ENCODE measurements at regions not wholly inside any gene's neighbourhood (a gene's known extent, or its start where the extent isn't known, plus 50 kb on each side); places are given as distances from the start of the nearest gene placed in this dataset.
"Not testable (repeated sequence)": the region's sequence is repeated elsewhere in the genome, so short reads cannot be mapped to it uniquely, and the experiment has no call there.

- Mint-ChIP-seq H3K36me3 (no peaks in the 10 kb centered on the region), H3K27me3 (peaks cover 0 to 17% (median 13%) of the 10 kb centered on the region in 5 donors), H3K27ac (no peak overlapping the region), H3K4me1 (peaks cover 3 to 11% (median 4%) of the 10 kb centered on the region in 7 donors), H3K4me3 (no peak overlapping the region), H3K9me3 (peaks cover 0 to 10% (median 0%) of the 10 kb centered on the region in 11 donors)
- Histone ChIP-seq H3K4me1 (ENCODE audit: control insufficient read depth in 2 of 2, insufficient read depth in 2 of 2, low read length in 2 of 2) (no peaks in the 10 kb centered on the region), H3K27ac (ENCODE audit: low read depth, low read length) (no peak overlapping the region), H3K36me3 (ENCODE audit: control insufficient read depth in 2 of 3, insufficient read depth in 3 of 3, low read length in 3 of 3) (no peaks in the 10 kb centered on the region), H3K4me3 (ENCODE audit: low read length) (no peak overlapping the region), H3K9me3 (ENCODE audit: control insufficient read depth in 2 of 3, low read length in 3 of 3) (no peaks in the 10 kb centered on the region), H3K27me3 (ENCODE audit: control insufficient read depth in 2 of 2, insufficient read depth in 2 of 2, low read length in 2 of 2) (no peaks in the 10 kb centered on the region)
- ATAC-seq (no peak), DNase-seq (no peak)
- intact Hi-C loops (cut with micrococcal nuclease), result loop anchor here (2.0 to 10.0 kb wide), 3 partner anchors 472 to 1038 kb away; no protein-coding TSS in a partner anchor
- CTCF ChIA-PET, result no interaction called here
- POLR2A ChIA-PET, result no interaction called here
These were observed 54.4 kb upstream of the SCAF4 start for GRCh38 chr21:31786164-31786920.

DNA sequence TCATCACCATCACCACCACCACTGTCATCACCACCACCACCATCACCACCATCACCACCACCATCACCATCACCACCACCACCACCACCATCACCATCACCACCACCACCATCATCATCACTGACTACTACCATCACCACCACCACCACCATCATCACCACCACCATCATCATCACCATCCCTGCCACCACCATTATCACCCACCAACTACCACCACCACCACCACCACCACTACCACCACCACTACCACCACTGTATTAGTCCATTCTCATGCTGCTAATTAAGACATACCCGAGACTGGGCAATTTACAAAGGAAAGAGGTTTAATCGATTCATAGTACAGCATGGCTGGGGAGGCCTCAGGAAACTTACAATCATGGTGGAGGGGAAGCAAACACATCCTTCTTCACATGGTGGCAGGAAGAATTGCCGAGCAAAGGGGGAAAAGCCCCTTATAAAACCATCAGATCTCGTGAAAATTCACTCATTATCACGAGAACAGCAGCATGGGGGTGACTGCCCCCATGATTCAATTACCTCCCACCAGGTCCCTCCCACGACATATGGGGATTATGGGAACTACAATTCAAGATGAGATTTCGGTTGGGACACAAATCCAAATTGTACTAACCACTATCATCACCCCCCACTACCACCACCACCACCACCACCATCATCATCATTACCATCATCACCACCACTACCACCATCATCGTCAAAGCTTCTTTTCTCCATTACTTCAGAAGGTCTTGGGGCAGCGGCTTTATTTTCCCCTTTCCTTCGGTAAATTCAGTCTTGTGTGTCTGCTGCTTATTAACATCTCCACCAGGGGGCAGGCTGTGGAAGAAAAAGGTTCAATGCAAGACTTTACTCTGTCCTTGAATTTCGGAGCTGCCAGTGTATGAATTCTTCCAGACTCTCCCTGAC is 53.6 kb upstream of the SCAF4 start:
- DNase-seq, result peak in 8 of 9 donors; percentile 1 to 45 (median 31)
- H3K27ac ChIP-seq (ENCODE audit: low read depth, low read length); POLR2A ChIA-PET; H3K9me3 ChIP-seq (ENCODE audit: control insufficient read depth in 2 of 3, low read length in 3 of 3); H3K36me3 ChIP-seq (ENCODE audit: control insufficient read depth in 2 of 3, insufficient read depth in 3 of 3, low read length in 3 of 3); H3K27ac Mint-ChIP-seq; H3K4me1 ChIP-seq (ENCODE audit: control insufficient read depth in 2 of 2, insufficient read depth in 2 of 2, low read length in 2 of 2); H3K36me3 Mint-ChIP-seq; H3K27me3 ChIP-seq (ENCODE audit: control insufficient read depth in 2 of 2, insufficient read depth in 2 of 2, low read length in 2 of 2); H3K9me3 Mint-ChIP-seq; H3K4me3 ChIP-seq (ENCODE audit: low read length); H3K4me3 Mint-ChIP-seq; CTCF ChIA-PET: not testable (repeated sequence)
- intact Hi-C loops (cut with micrococcal nuclease), result loop anchor here (2.0 to 10.0 kb wide), 3 partner anchors 473 to 1039 kb away; no protein-coding TSS in a partner anchor
- Mint-ChIP-seq H3K27me3 (peaks cover 0 to 17% (median 13%) of the 10 kb centered on the region in 5 donors), H3K4me1 (peaks cover 3 to 11% (median 4%) of the 10 kb centered on the region in 7 donors)
- peak; percentile 60 for ATAC-seq

DNA sequence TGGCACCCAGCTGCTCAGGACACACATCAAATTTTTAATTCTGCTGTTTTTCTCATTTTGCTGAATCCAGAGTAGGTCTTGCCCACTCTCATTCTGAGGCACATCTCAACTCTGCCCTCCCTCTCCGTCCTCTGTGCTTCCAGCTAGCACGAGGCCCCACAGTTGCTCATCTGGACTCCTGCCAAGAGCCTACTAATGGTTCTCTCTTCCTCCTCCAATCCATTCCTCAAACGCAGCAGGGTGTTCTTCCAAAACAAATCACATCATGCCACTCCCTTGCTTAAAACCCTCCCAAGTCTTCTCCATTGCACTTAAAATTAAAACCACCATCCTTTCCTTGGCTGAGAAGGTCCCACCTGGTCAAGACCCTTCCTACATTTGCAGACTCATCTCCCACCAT is 49.8 kb upstream of the SCAF4 start:
- Mint-ChIP-seq H3K4me3 (no peak overlapping the region), H3K4me1 (peaks cover 3 to 11% (median 4%) of the 10 kb centered on the region in 7 donors), H3K27me3 (peaks cover 0 to 17% (median 13%) of the 10 kb centered on the region in 5 donors), H3K9me3 (peaks cover 0 to 10% (median 0%) of the 10 kb centered on the region in 11 donors), H3K27ac (no peak overlapping the region), H3K36me3 (no peaks in the 10 kb centered on the region)
- Histone ChIP-seq H3K27me3 (ENCODE audit: control insufficient read depth in 2 of 2, insufficient read depth in 2 of 2, low read length in 2 of 2) (no peaks in the 10 kb centered on the region), H3K27ac (ENCODE audit: low read depth, low read length) (no peak overlapping the region), H3K36me3 (ENCODE audit: control insufficient read depth in 2 of 3, insufficient read depth in 3 of 3, low read length in 3 of 3) (no peaks in the 10 kb centered on the region), H3K9me3 (ENCODE audit: control insufficient read depth in 2 of 3, low read length in 3 of 3) (no peaks in the 10 kb centered on the region), H3K4me1 (ENCODE audit: control insufficient read depth in 2 of 2, insufficient read depth in 2 of 2, low read length in 2 of 2) (no peaks in the 10 kb centered on the region), H3K4me3 (ENCODE audit: low read length) (no peak overlapping the region)
- intact Hi-C loops (cut with micrococcal nuclease), result loop anchor here in 1 of 2 donors (10.0 kb wide), 2 partner anchors 793 to 1043 kb away; no protein-coding TSS in a partner anchor
- ChIA-PET POLR2A (no interaction called here), CTCF (interaction anchor here (0.7 kb wide), 1 partner anchor 482 kb away, joined by 3 read pairs; no protein-coding TSS in a partner anchor)
- ATAC-seq (no peak), DNase-seq (no peak)

Data from naive thymus-derived CD4-positive, alpha-beta T cell (primary cell).